ENCODE measurements at regions not wholly inside any gene's neighbourhood (a gene's known extent, or its start where the extent isn't known, plus 50 kb on each side); places are given as distances from the start of the nearest gene placed in this dataset.

GRCh38 chr6:150690681-150691080, 91.0 kb downstream of the PLEKHG1 start:
- no peak overlapping the region for H3K27ac ChIP-seq (ENCODE audit: low read length)
- DNase-seq, result no peak
- no peak overlapping the region for H3K4me3 ChIP-seq (ENCODE audit: low read length)

GRCh38 chr6:150691463-150691862, 91.8 kb downstream of the PLEKHG1 start:
- Histone ChIP-seq H3K27ac (ENCODE audit: low read length) (no peak overlapping the region), H3K27me3 (replicated peaks; ENCODE audit: insufficient read depth, low read length) (no peaks in the 10 kb centered on the region), H3K9ac (ENCODE audit: low read length) (no peak overlapping the region), H3K4me3 (ENCODE audit: low read length) (no peak overlapping the region), H3K4me1 (ENCODE audit: low read length) (no peaks in the 10 kb centered on the region), H3K36me3 (replicated peaks; ENCODE audit: insufficient read depth, low read length) (no peaks in the 10 kb centered on the region), H3K9me3 (replicated peaks; ENCODE audit: insufficient read depth, low read length) (no peaks in the 10 kb centered on the region), H3K79me2 (ENCODE audit: low read length) (no peaks in the 10 kb centered on the region), H2AFZ (ENCODE audit: low read length) (no peak overlapping the region), H4K20me1 (ENCODE audit: insufficient read depth, low read length) (no peaks in the 10 kb centered on the region), H3K4me2 (ENCODE audit: low read depth, low read length) (no peak overlapping the region), H3K9me2 (replicated peaks; ENCODE audit: insufficient read depth, low read length) (no peaks in the 10 kb centered on the region), H3F3A (ENCODE audit: insufficient read depth, low read length) (no peaks in the 10 kb centered on the region)
- DNase-seq, result no peak
- TF ChIP-seq EZH2 (optimal IDR thresholded peaks at IDR 0.05; ENCODE audit: low read depth, low read length) (no peak), CTCF (IDR thresholded peaks at IDR 0.05; ENCODE audit: low read length) (no peak), EZH2phosphoT487 (IDR thresholded peaks at IDR 0.05; ENCODE audit: low read length) (no peak)

More at GRCh38 chr6:150690681-150691080, 91.0 kb downstream of the PLEKHG1 start:
- H4K20me1 ChIP-seq (ENCODE audit: insufficient read depth, low read length), result no peaks in the 10 kb centered on the region
- no peaks in the 10 kb centered on the region for H3K79me2 ChIP-seq (ENCODE audit: low read length)
- H3K9ac ChIP-seq (ENCODE audit: low read length), result no peak overlapping the region
- no peaks in the 10 kb centered on the region for H3K36me3 ChIP-seq (replicated peaks; ENCODE audit: insufficient read depth, low read length)
- H3F3A ChIP-seq (ENCODE audit: insufficient read depth, low read length), result no peaks in the 10 kb centered on the region
- no peak overlapping the region for H2AFZ ChIP-seq (ENCODE audit: low read length)
- H3K4me2 ChIP-seq (ENCODE audit: low read depth, low read length), result no peak overlapping the region
- no peaks in the 10 kb centered on the region for H3K27me3 ChIP-seq (replicated peaks; ENCODE audit: insufficient read depth, low read length)
- H3K4me1 ChIP-seq (ENCODE audit: low read length), result no peaks in the 10 kb centered on the region
- H3K9me2 ChIP-seq (replicated peaks; ENCODE audit: insufficient read depth, low read length), result no peaks in the 10 kb centered on the region
- no peaks in the 10 kb centered on the region for H3K9me3 ChIP-seq (replicated peaks; ENCODE audit: insufficient read depth, low read length)
- TF ChIP-seq EZH2phosphoT487 (IDR thresholded peaks at IDR 0.05; ENCODE audit: low read length), result no peak
- TF ChIP-seq EZH2 (optimal IDR thresholded peaks at IDR 0.05; ENCODE audit: low read depth, low read length), result no peak
- TF ChIP-seq CTCF (IDR thresholded peaks at IDR 0.05; ENCODE audit: low read length), result no peak

GRCh38 chr6:150692604-150693003, 92.9 kb downstream of the PLEKHG1 start:
- no peak overlapping the region for H3K4me2 ChIP-seq (ENCODE audit: low read depth, low read length)
- no peak overlapping the region for H3K9ac ChIP-seq (ENCODE audit: low read length)
- no peak overlapping the region for H3K27ac ChIP-seq (ENCODE audit: low read length)
- H3K9me2 ChIP-seq (replicated peaks; ENCODE audit: insufficient read depth, low read length), result no peaks in the 10 kb centered on the region
- H2AFZ ChIP-seq (ENCODE audit: low read length), result no peak overlapping the region
- no peaks in the 10 kb centered on the region for H3F3A ChIP-seq (ENCODE audit: insufficient read depth, low read length)
- H3K27me3 ChIP-seq (replicated peaks; ENCODE audit: insufficient read depth, low read length), result no peaks in the 10 kb centered on the region
- TF ChIP-seq EZH2phosphoT487 (IDR thresholded peaks at IDR 0.05; ENCODE audit: low read length), result no peak
- no peak for TF ChIP-seq EZH2 (optimal IDR thresholded peaks at IDR 0.05; ENCODE audit: low read depth, low read length)
- no peaks in the 10 kb centered on the region for H3K36me3 ChIP-seq (replicated peaks; ENCODE audit: insufficient read depth, low read length)
- no peaks in the 10 kb centered on the region for H3K9me3 ChIP-seq (replicated peaks; ENCODE audit: insufficient read depth, low read length)
- H3K79me2 ChIP-seq (ENCODE audit: low read length), result no peaks in the 10 kb centered on the region
- no peaks in the 10 kb centered on the region for H3K4me1 ChIP-seq (ENCODE audit: low read length)
- DNase-seq, result no peak
- no peaks in the 10 kb centered on the region for H4K20me1 ChIP-seq (ENCODE audit: insufficient read depth, low read length)
- H3K4me3 ChIP-seq (ENCODE audit: low read length), result no peak overlapping the region

GRCh38 chr6:150694889-150695288, 95.2 kb downstream of the PLEKHG1 start:
- Histone ChIP-seq H3K4me2 (ENCODE audit: low read depth, low read length) (no peak overlapping the region), H3K79me2 (ENCODE audit: low read length) (no peaks in the 10 kb centered on the region), H2AFZ (ENCODE audit: low read length) (no peak overlapping the region), H3F3A (ENCODE audit: insufficient read depth, low read length) (no peaks in the 10 kb centered on the region), H3K27ac (ENCODE audit: low read length) (no peak overlapping the region), H3K36me3 (replicated peaks; ENCODE audit: insufficient read depth, low read length) (no peaks in the 10 kb centered on the region), H3K27me3 (replicated peaks; ENCODE audit: insufficient read depth, low read length) (no peaks in the 10 kb centered on the region), H3K4me3 (ENCODE audit: low read length) (no peak overlapping the region), H3K4me1 (ENCODE audit: low read length) (no peaks in the 10 kb centered on the region), H3K9me3 (replicated peaks; ENCODE audit: insufficient read depth, low read length) (no peaks in the 10 kb centered on the region), H3K9ac (ENCODE audit: low read length) (no peak overlapping the region), H4K20me1 (ENCODE audit: insufficient read depth, low read length) (no peaks in the 10 kb centered on the region), H3K9me2 (replicated peaks; ENCODE audit: insufficient read depth, low read length) (no peaks in the 10 kb centered on the region)
- DNase-seq, result no peak
- TF ChIP-seq CTCF (IDR thresholded peaks at IDR 0.05; ENCODE audit: low read length) (no peak), EZH2phosphoT487 (IDR thresholded peaks at IDR 0.05; ENCODE audit: low read length) (no peak), EZH2 (optimal IDR thresholded peaks at IDR 0.05; ENCODE audit: low read depth, low read length) (no peak)
